HG02973 (cell line): ENCODE measurements at regions not wholly inside any gene's neighbourhood (a gene's known extent, or its start where the extent isn't known, plus 50 kb on each side); places are given as distances from the start of the nearest gene placed in this dataset.
"Not testable (repeated sequence)": the region's sequence is repeated elsewhere in the genome, so short reads cannot be mapped to it uniquely, and the experiment has no call there.

Experiments
- ATAC-seq: cut with Tn5 transposase; IDR thresholded peaks from one replicate; pipeline ENCODE4 v1.9.1; 2021; ENCODE audit warnings: moderate library complexity; ENCODE audit not compliant: unreplicated experiment

DNA sequence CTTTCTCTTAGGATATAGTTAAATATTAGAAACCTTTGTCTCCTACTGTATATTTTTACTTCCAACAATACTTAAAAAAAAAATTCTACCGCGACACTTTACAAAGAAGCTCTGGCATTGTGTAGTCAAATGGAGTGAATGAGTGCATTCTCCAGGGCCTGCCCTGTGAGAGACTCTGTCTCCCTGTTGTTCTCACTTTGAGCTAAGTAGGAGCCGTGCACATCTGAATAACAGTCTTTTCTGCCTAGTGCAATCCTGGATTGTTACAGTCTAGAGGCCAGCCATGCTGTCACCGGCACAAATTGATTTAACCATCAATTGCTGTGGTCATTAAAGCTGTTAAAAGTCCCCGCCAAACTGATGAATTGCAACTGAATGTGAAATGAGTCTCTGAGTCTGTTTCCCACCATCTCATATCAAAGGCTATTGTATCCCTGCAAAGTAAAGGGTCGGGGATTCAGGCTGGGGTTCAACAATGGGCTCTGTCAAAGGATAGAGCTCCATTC lies 156.0 kb downstream of the RFPL4B start:
- no peak for ATAC-seq

- ATAC-seq, result no peak
Measured at GRCh38 chr6:112504621-112505020, 157.5 kb downstream of the RFPL4B start.

- no peak for ATAC-seq
Measured at GRCh38 chr6:112511441-112511840, 164.3 kb downstream of the RFPL4B start.

DNA sequence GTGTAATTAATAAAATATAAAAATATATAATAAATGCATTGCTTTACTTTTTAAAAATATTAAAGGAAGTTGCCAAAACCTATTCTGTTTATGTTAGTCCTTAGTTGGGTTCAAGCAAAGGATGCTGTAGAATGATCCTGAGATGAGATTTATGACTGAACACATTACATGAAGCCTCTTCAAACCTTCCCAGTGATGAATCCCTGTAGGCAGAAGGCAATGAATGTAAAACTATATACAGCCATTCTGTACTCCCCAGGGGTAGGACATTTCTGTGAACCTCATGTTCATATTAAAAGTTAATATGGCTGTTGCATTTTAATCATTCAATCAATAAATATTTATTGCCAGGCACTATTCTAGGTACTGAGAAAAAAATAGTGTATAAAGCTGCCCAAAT lies 166.0 kb downstream of the RFPL4B start:
- no peak for ATAC-seq

DNA sequence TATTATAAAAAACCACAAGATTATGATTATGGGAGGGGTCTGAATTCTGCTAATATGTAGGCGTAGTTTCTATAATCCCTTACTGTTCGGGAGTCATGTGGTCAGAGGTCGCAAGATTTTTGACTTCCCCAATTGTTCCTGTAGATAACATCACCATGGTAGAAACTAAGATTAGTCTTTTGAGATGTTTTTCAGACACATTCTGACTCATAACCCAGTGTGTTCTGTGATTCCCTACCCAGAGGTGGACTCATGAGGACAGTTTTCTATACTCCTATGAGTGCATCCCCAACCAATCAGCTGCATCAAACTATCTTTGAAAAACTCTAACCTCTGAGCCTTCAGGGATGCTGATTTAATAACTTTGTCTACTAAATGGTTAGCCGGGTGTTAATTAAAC lies 175.5 kb downstream of the RFPL4B start:
- no peak for ATAC-seq

- no peak for ATAC-seq
Measured at GRCh38 chr6:112524071-112524470, 176.9 kb downstream of the RFPL4B start.

- ATAC-seq, result no peak
Measured at GRCh38 chr6:112525749-112526148, 178.6 kb downstream of the RFPL4B start.

DNA sequence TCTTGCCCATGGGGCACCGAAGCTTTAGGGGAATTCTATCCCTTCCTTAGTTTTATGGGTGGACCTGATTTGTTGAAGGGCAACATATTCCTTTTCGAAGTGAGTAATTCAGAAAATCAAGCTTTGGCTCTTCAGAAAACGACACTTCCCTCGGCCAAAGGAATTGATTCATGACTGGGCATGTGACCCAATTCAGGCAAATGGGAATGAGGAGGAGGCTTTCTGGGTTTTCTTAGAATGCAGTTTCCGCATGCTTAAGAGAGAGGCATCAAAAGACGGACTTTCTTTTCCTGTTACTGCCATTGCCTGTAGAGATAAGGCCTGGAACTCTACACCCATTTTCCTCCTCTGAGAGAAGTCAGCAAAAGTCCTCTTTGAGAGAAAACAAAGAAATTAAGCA lies 179.5 kb downstream of the RFPL4B start:
- ATAC-seq, result no peak

DNA sequence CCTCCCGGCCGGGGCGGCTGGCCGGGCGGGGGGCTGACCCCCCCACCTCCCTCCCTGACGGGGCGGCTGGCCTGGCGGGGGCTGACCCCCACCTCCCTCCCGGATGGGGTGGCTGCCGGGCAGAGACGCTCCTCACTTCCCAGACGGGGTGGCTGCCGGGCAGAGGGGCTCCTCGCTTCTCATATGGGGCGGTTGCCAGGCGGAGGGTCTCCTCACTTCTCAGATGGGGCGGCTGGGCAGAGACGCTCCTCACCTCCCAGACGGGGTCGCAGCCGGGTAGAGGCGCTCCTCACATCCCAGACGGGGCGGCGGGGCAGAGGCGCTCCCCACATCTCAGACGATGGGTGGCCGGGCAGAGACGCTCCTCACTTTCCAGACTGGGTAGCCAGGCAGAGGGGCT lies 181.2 kb downstream of the RFPL4B start:
- ATAC-seq, result not testable (repeated sequence)

DNA sequence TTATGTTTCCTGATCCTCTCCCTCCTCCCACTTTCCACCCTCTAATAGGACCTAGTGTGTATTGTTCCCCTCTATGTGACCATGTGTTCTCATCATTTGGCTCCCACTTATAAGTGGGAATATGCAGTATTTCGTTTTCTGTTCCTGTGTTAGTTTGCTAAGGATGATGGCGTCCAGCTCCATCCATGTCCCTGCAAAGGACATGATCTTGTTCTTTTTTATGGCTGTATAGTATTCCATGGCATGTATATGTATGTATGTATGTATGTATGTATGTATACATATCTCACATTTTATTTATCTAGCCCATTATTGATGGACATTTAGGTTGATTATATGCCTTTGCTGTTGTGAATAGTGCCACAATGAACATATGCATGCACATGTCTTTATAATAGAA lies 188.7 kb downstream of the RFPL4B start:
- no peak for ATAC-seq

DNA sequence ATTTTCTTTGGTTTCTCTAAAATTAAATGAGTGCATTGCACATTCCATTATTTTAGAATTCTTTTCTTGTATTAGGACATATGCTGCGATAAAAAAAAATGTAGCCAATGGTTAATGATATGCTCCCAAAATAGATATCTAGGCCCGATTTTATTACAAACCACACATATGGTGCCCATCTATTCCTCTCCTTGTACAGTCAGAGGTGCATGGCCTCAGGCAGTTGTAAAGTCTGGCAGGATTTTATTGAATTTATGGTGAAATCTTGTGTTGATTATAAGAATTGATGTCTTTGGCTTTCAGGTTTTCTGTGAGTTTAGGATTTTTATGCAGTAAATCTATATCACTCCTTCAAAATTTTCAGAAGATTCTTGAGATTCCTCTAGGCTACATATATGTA lies 192.2 kb downstream of the RFPL4B start:
- ATAC-seq, result no peak

GRCh38 chr6:112541847-112542246 lies 194.7 kb downstream of the RFPL4B start:
- ATAC-seq, result not testable (repeated sequence)

GRCh38 chr6:112547321-112548085 lies 200.4 kb downstream of the RFPL4B start:
- ATAC-seq, result not testable (repeated sequence)

- ATAC-seq, result no peak
Measured at GRCh38 chr6:112549749-112550148, 202.6 kb downstream of the RFPL4B start.

DNA sequence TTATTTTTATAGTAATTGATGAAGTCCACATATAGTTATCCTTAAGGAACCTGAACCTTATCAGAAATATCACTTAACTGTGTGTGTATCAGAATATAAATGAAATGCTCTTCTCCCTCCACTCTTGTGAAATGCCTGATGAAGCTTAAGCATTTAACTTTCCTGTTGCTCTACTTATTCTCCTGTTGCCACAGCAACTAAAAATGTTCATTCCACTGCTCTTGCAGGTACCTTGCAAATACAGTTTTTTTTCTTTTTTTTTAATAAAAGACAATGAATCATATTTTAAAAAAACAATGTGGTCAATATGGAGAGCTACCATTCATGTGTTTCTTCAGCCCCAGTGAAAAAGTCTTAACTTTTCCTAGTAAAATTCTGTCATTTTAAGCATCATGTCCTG lies 210.3 kb downstream of the RFPL4B start:
- ATAC-seq, result no peak

DNA sequence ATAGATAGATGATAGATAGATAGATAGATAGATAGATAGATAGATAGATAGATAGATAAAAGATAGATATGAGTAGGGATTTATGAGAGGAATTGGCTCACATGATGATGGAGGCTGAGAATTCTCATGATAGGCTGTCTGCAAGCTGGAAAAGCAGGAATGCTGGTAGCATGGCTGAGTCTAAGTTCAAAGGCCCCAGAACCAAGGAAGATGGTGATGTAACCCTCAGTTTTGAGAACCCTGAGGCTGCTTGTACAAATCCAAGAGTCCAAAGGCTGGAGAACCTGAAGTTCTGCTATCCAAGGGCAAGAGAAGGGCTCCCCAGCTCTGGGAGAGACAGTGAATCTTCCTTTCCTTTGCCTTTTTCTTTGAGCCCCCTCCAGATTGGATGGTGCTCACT lies 210.8 kb downstream of the RFPL4B start:
- ATAC-seq, result no peak

DNA sequence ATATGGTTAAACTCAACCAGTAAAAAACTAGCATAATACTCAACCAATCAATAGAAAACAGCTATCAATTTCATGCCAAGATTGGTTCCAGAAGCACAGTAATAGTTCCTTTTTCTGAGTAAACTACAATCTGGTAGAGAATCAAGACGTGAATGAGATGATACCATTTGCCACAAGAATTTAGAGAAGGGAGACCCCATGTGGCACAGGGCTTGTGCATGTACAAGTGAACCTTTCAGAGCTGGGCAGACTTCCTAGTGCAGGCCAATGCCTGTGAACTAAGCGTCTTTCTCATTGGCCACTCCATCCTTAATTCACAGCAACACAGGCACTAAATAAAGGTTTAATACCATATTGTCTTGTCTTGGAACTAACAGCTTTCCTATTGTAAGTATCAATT lies 213.5 kb downstream of the RFPL4B start:
- no peak for ATAC-seq

GRCh38 chr6:112562301-112563231 lies 215.4 kb downstream of the RFPL4B start:
- ATAC-seq, result no peak

DNA sequence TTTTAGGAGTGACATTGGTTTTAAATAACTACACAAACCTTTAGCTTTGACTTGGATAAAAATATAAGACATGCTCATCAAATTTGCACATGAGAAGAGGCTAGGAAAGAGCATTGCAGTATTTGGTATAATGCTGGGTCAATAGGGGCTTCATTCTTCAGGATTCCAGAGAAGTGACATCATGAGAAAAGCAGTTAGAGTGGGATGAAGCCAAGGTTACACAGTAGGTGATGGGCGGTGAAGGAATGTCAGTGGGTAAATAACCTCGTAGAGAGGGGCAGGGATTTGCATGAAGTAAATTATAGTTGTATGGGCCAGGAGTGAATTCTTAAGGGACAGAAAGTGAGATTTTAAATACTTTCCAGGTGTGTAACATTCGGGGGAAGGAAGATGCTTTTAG lies 216.2 kb downstream of the RFPL4B start:
- ATAC-seq, result no peak

GRCh38 chr6:112568066-112568465 lies 220.9 kb downstream of the RFPL4B start:
- no peak for ATAC-seq

DNA sequence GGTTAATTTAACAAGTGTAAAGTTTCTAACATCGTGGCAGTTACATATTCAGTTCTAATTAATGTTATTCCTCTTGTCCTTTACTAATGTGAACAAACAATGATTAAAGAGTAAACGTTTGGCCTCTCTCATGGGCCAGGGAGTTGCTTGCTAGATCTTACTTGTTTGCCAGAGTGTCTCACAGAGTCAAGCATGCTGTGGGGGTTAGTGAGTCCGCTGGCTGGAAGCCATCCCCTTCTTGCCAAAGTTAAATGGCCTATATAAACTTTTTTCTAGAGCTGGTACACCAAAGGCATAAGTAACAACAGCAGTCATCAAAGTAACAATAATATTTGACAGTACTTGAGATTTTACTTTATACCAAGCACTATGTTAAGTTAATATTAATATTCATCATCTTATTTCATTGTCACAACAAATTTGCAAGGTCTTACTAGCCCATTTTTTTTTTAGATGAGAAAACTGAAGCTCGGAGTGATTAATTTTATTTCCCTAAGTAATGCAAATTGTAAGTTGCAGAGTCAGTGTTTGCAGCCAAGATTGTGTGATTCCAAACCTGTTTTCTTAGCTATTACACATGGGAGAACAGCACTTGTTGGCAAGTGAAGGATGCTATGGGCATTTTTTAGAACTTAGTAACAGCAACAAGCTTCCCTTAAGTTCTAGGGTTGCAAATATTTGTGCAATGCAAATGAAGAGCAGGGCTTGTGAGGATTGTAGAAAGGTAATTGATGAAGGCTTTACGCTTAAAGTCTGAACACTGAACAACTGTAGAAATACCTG lies 224.5 kb downstream of the RFPL4B start:
- ATAC-seq, result no peak
